WTC11 (cell line): ENCODE measurements at regions not wholly inside any gene's neighbourhood (a gene's known extent, or its start where the extent isn't known, plus 50 kb on each side); places are given as distances from the start of the nearest gene placed in this dataset.

Experiments used
- ATAC-seq: fragments of 200-7000 bp; cut with Tn5 transposase; 2 replicates; pipeline ENCODE4 v1.10.0; 2021; ENCODE audit warnings: mild to moderate bottlenecking, moderate library complexity
- CTCF ChIA-PET: fragments of 300-600 bp; sonication (Branson Sonifier 250); formaldehyde crosslinking; loops from one replicate; lab custom pipeline; 2021; ENCODE audit warnings: antibody characterized with exemption; lab: Charles Lee
- POLR2A ChIA-PET: fragments of 350-600 bp; sonication (Branson Sonifier 250); formaldehyde crosslinking; loops from one replicate; lab custom pipeline; 2021; ENCODE audit warnings: antibody characterized with exemption; lab: Charles Lee
- DNase-seq: peaks from one replicate; pipeline ENCODE4 v3.0.0; 2021; ENCODE audit warnings: low spot score
- H3K27ac Mint-ChIP-seq: 2 replicates; pipeline ENCODE4 v1.8.0; 2021; ENCODE audit warnings: mixed read lengths
- H3K27me3 Mint-ChIP-seq: 2 replicates; pipeline ENCODE4 v1.8.0; 2021; ENCODE audit warnings: low read depth, mild to moderate bottlenecking, moderate library complexity, mixed read lengths
- H3K36me3 Mint-ChIP-seq: 2 replicates; pipeline ENCODE4 v1.8.0; 2021; ENCODE audit warnings: mixed read lengths
- H3K4me1 Mint-ChIP-seq: 2 replicates; pipeline ENCODE4 v1.8.0; 2022; ENCODE audit warnings: mixed read lengths
- H3K4me3 Mint-ChIP-seq: 2 replicates; pipeline ENCODE4 v1.8.0; 2021; ENCODE audit warnings: mild to moderate bottlenecking, moderate library complexity, mixed read lengths
- H3K9me3 Mint-ChIP-seq: 2 replicates; pipeline ENCODE4 v1.8.0; 2021; ENCODE audit warnings: mixed read lengths
- ATF2 ChIP-seq: sonication (generic); formaldehyde crosslinking; IDR thresholded peaks from 2 replicates; pipeline ENCODE4 v1.8.1; 2022; ENCODE audit warnings: low read depth, missing genetic modification reagents, borderline replicate concordance
- ATF3 ChIP-seq: sonication (generic); formaldehyde crosslinking; conservative IDR thresholded peaks from 2 replicates; pipeline ENCODE4 v1.8.1; 2022; ENCODE audit warnings: mild to moderate bottlenecking, missing genetic modification reagents
- GABPB1 ChIP-seq: sonication (generic); formaldehyde crosslinking; IDR thresholded peaks from 2 replicates; pipeline ENCODE4 v1.8.1; 2023; ENCODE audit warnings: mild to moderate bottlenecking, missing genetic modification reagents
- GRHL2 ChIP-seq: fragments of 250-450 bp; sonication (Bioruptor Pico); IDR thresholded peaks from 2 replicates; pipeline ENCODE4 v1.8.0; 2022; ENCODE audit warnings: mild to moderate bottlenecking, moderate library complexity; ENCODE audit not compliant: insufficient replicate concordance, severe bottlenecking
- JUN ChIP-seq: sonication (generic); formaldehyde crosslinking; IDR thresholded peaks from 2 replicates; pipeline ENCODE4 v1.8.0; 2023; ENCODE audit warnings: mild to moderate bottlenecking, missing genetic modification reagents
- OVOL2 ChIP-seq: fragments of 250-450 bp; sonication (Bioruptor Pico); IDR thresholded peaks from 2 replicates; pipeline ENCODE4 v1.9.0; 2021; ENCODE audit warnings: mild to moderate bottlenecking, borderline replicate concordance
- RELA ChIP-seq: sonication (generic); formaldehyde crosslinking; IDR thresholded peaks from 2 replicates; pipeline ENCODE4 v1.8.1; 2022; ENCODE audit warnings: missing genetic modification reagents, mild to moderate bottlenecking, borderline replicate concordance
- RORB ChIP-seq: fragments of 250-450 bp; sonication (Bioruptor Pico); IDR thresholded peaks from 2 replicates; pipeline ENCODE4 v1.9.0; 2021; ENCODE audit warnings: mild to moderate bottlenecking
- SMAD4 ChIP-seq: sonication (generic); formaldehyde crosslinking; IDR thresholded peaks from 2 replicates; pipeline ENCODE4 v1.8.0; 2022; ENCODE audit warnings: mild to moderate bottlenecking, missing genetic modification reagents
- STAT6 ChIP-seq: sonication (generic); formaldehyde crosslinking; conservative IDR thresholded peaks from 2 replicates; pipeline ENCODE4 v1.8.1; 2023; ENCODE audit warnings: mild to moderate bottlenecking, low read depth, missing genetic modification reagents, moderate library complexity
- USF1 ChIP-seq: sonication (generic); formaldehyde crosslinking; IDR thresholded peaks from 2 replicates; pipeline ENCODE4 v1.8.0; 2022; ENCODE audit warnings: mild to moderate bottlenecking, missing genetic modification reagents
- ZBTB21 ChIP-seq: sonication (generic); formaldehyde crosslinking; IDR thresholded peaks from 2 replicates; pipeline ENCODE4 v1.8.1; 2023; ENCODE audit warnings: mild to moderate bottlenecking, missing genetic modification reagents, borderline replicate concordance
- ZNF232 ChIP-seq: sonication (generic); formaldehyde crosslinking; IDR thresholded peaks from 2 replicates; pipeline ENCODE4 v1.8.0; 2022; ENCODE audit warnings: mild to moderate bottlenecking, missing genetic modification reagents
- ZNF281 ChIP-seq: sonication (generic); formaldehyde crosslinking; IDR thresholded peaks from 2 replicates; pipeline ENCODE4 v1.8.0; 2023; ENCODE audit warnings: mild to moderate bottlenecking, missing genetic modification reagents
- ZNF317 ChIP-seq: sonication (generic); formaldehyde crosslinking; IDR thresholded peaks from 2 replicates; pipeline ENCODE4 v1.8.1; 2023; ENCODE audit warnings: low read depth, mild to moderate bottlenecking, moderate library complexity, missing genetic modification reagents, borderline replicate concordance
- ZNF396 ChIP-seq: fragments of 250-450 bp; sonication (Bioruptor Pico); IDR thresholded peaks from 2 replicates; pipeline ENCODE4 v1.8.0; 2021; ENCODE audit warnings: mild to moderate bottlenecking, moderate library complexity, borderline replicate concordance
- ZSCAN18 ChIP-seq: fragments of 250-450 bp; sonication (Bioruptor Pico); IDR thresholded peaks from 2 replicates; pipeline ENCODE4 v2.1.2; 2022; ENCODE audit warnings: mild to moderate bottlenecking, moderate library complexity

- no peaks in the 10 kb centered on the region for H3K36me3 Mint-ChIP-seq
- ATAC-seq (no peak), DNase-seq (no peak)
- peaks cover 4% of the 10 kb centered on the region; the same call in 1 of the 2 replicates for H3K4me1 Mint-ChIP-seq
- H3K9me3 Mint-ChIP-seq, result no peaks in the 10 kb centered on the region
- no peak overlapping the region for H3K27ac Mint-ChIP-seq
- TF ChIP-seq STAT6 (no peak), RORB (CRISPR knock-in tag) (no peak), ZNF317 (CRISPR knock-in tag) (no peak), ATF3 (CRISPR knock-in tag) (no peak), ZNF232 (no peak), USF1 (CRISPR knock-in tag) (no peak), SMAD4 (no peak), JUN (CRISPR knock-in tag) (no peak), RELA (no peak), ZBTB21 (CRISPR knock-in tag) (no peak), GABPB1 (CRISPR knock-in tag) (no peak), ATF2 (CRISPR knock-in tag) (no peak)
- H3K4me3 Mint-ChIP-seq, result no peak overlapping the region
- ChIA-PET CTCF (no interaction called here), POLR2A (interaction anchor here (0.5 kb wide), 1 partner anchor 98 kb away, joined by 3 read pairs; no protein-coding TSS in a partner anchor)
- H3K27me3 Mint-ChIP-seq, result peaks cover 5% of the 10 kb centered on the region
Measured at GRCh38 chr11:33507356-33507755, 193.3 kb downstream of the C11orf91 start.

GRCh38 chr11:33505093-33505492 is 195.5 kb downstream of the C11orf91 start:
- H3K9me3 Mint-ChIP-seq, result no peaks in the 10 kb centered on the region
- ChIA-PET CTCF (no interaction called here), POLR2A (no interaction called here)
- no peak for DNase-seq
- no peak overlapping the region for H3K4me3 Mint-ChIP-seq
- H3K4me1 Mint-ChIP-seq, result peaks cover 4% of the 10 kb centered on the region; the same call in 1 of the 2 replicates
- no peaks in the 10 kb centered on the region for H3K36me3 Mint-ChIP-seq
- H3K27me3 Mint-ChIP-seq, result peaks cover 5% of the 10 kb centered on the region
- no peak for ATAC-seq
- no peak overlapping the region for H3K27ac Mint-ChIP-seq
- TF ChIP-seq ZSCAN18 (CRISPR knock-in tag), result no peak
- no peak for TF ChIP-seq ZNF281
- no peak for TF ChIP-seq ZNF396 (CRISPR knock-in tag)
- TF ChIP-seq GRHL2 (CRISPR knock-in tag), result no peak
- no peak for TF ChIP-seq OVOL2 (CRISPR knock-in tag)
- TF ChIP-seq ZNF232, result no peak
